ENCODE measurements at regions not wholly inside any gene's neighbourhood (a gene's known extent, or its start where the extent isn't known, plus 50 kb on each side); places are given as distances from the start of the nearest gene placed in this dataset.

GRCh38 chr10:28783087-28783486 lies 105.8 kb downstream of the BAMBI start:
- TF ChIP-seq CTCF (IDR thresholded peaks at IDR 0.05) (no peak), POLR2A (IDR thresholded peaks at IDR 0.05) (no peak)

All from esophagus squamous epithelium (tissue), 4 donors.